ENCODE measurements at regions not wholly inside any gene's neighbourhood (a gene's known extent, or its start where the extent isn't known, plus 50 kb on each side); places are given as distances from the start of the nearest gene placed in this dataset.
"Not testable (repeated sequence)": the region's sequence is repeated elsewhere in the genome, so short reads cannot be mapped to it uniquely, and the experiment has no call there.

- DNase-seq (ENCODE audit: extremely low read depth, low read depth, low spot score): no peak
Measured at GRCh38 chr9:26669701-26670670, 222.6 kb downstream of the CAAP1 start.

- DNase-seq (ENCODE audit: extremely low read depth, low read depth, low spot score): no peak
Measured at GRCh38 chr9:26667882-26668281, 224.7 kb downstream of the CAAP1 start.

GRCh38 chr9:26665666-26666065, 226.9 kb downstream of the CAAP1 start:
- DNase-seq (ENCODE audit: extremely low read depth, low read depth, low spot score): no peak

GRCh38 chr9:26664087-26664773, 228.4 kb downstream of the CAAP1 start:
- DNase-seq (ENCODE audit: extremely low read depth, low read depth, low spot score): not testable (repeated sequence)

- DNase-seq (ENCODE audit: extremely low read depth, low read depth, low spot score): no peak
Measured at GRCh38 chr9:26662476-26662875, 230.1 kb downstream of the CAAP1 start.

- no peak for DNase-seq (ENCODE audit: extremely low read depth, low read depth, low spot score)
Measured at GRCh38 chr9:26658476-26658875, 234.1 kb downstream of the CAAP1 start.

- no peak for DNase-seq (ENCODE audit: extremely low read depth, low read depth, low spot score)
Measured at GRCh38 chr9:26657958-26658357, 234.6 kb downstream of the CAAP1 start.

- DNase-seq (ENCODE audit: extremely low read depth, low read depth, low spot score): no peak
Measured at GRCh38 chr9:26656003-26656870, 236.4 kb downstream of the CAAP1 start.

- no peak for DNase-seq (ENCODE audit: extremely low read depth, low read depth, low spot score)
Measured at GRCh38 chr9:26655166-26655565, 237.4 kb downstream of the CAAP1 start.

- no peak for DNase-seq (ENCODE audit: extremely low read depth, low read depth, low spot score)
Measured at GRCh38 chr9:26650325-26650724, 242.3 kb downstream of the CAAP1 start.

GRCh38 chr9:26643826-26644225, 248.8 kb downstream of the CAAP1 start:
- no peak for DNase-seq (ENCODE audit: extremely low read depth, low read depth, low spot score)

GRCh38 chr9:26639761-26640160, 252.8 kb downstream of the CAAP1 start:
- DNase-seq (ENCODE audit: extremely low read depth, low read depth, low spot score): no peak

- DNase-seq (ENCODE audit: extremely low read depth, low read depth, low spot score): no peak
Measured at GRCh38 chr9:26637101-26637500, 255.5 kb downstream of the CAAP1 start.

GRCh38 chr9:26613851-26614350, 278.7 kb downstream of the CAAP1 start:
- DNase-seq (ENCODE audit: extremely low read depth, low read depth, low spot score): not testable (repeated sequence)

- DNase-seq (ENCODE audit: extremely low read depth, low read depth, low spot score): no peak
Measured at GRCh38 chr9:26612211-26612610, 280.4 kb downstream of the CAAP1 start.

GRCh38 chr9:26606756-26607155, 285.8 kb downstream of the CAAP1 start:
- DNase-seq (ENCODE audit: extremely low read depth, low read depth, low spot score): no peak

GRCh38 chr9:26605367-26605766, 287.2 kb downstream of the CAAP1 start:
- no peak for DNase-seq (ENCODE audit: extremely low read depth, low read depth, low spot score)

GRCh38 chr9:26604076-26604662, 288.4 kb downstream of the CAAP1 start:
- no peak for DNase-seq (ENCODE audit: extremely low read depth, low read depth, low spot score)

GRCh38 chr9:26603617-26604016, 289.0 kb downstream of the CAAP1 start:
- no peak for DNase-seq (ENCODE audit: extremely low read depth, low read depth, low spot score)

GRCh38 chr9:26597542-26598149, 295.0 kb downstream of the CAAP1 start:
- DNase-seq (ENCODE audit: extremely low read depth, low read depth, low spot score): no peak

All from glomerular endothelial cell (primary cell).